ENCODE measurements at regions not wholly inside any gene's neighbourhood (a gene's known extent, or its start where the extent isn't known, plus 50 kb on each side); places are given as distances from the start of the nearest gene placed in this dataset.

DNA sequence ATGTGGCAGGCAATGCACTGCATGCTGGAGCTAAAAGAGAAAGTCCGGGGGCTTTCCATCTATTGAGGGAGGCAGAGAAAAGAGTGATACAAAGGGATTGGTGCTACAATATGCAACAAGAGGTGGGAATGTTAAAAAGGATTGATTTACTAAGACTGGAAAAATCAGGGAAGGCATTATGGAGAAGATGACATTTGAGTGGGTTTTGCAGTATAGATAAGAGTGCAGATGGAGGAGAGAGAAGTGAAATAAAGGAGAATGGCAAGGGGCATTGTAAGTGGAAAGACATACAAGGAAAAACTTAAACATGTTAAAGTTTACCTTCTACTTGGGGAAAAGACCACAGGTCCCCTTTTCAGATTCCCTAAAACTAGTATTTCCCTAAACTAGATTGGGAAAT, 399.4 kb downstream of the KCNRG start:
- no peak for DNase-seq
- intact Hi-C loops (cut with DNase I), result no loop called here
- Histone ChIP-seq H3K4me1 (no peaks in the 10 kb centered on the region), H3K36me3 (replicated peaks in 1 of 2; ENCODE audit: insufficient read depth in 1 of 2, low read depth in 2 of 2) (no peaks in the 10 kb centered on the region), H3K9me3 (no peaks in the 10 kb centered on the region), H3K27me3 (no peaks in the 10 kb centered on the region), H3K4me3 (no peak overlapping the region), H3K27ac (no peak overlapping the region)
- WGBS, 2 donors, result 78 to 88% methylated on average over 1 of the region's 1 CpG
- no peak for ATAC-seq
- TF ChIP-seq POLR2A (IDR thresholded peaks at IDR 0.05), result no peak
- TF ChIP-seq, protein P1, sequence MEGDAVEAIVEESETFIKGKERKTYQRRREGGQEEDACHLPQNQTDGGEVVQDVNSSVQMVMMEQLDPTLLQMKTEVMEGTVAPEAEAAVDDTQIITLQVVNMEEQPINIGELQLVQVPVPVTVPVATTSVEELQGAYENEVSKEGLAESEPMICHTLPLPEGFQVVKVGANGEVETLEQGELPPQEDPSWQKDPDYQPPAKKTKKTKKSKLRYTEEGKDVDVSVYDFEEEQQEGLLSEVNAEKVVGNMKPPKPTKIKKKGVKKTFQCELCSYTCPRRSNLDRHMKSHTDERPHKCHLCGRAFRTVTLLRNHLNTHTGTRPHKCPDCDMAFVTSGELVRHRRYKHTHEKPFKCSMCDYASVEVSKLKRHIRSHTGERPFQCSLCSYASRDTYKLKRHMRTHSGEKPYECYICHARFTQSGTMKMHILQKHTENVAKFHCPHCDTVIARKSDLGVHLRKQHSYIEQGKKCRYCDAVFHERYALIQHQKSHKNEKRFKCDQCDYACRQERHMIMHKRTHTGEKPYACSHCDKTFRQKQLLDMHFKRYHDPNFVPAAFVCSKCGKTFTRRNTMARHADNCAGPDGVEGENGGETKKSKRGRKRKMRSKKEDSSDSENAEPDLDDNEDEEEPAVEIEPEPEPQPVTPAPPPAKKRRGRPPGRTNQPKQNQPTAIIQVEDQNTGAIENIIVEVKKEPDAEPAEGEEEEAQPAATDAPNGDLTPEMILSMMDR (IDR thresholded peaks at IDR 0.05), result no peak

DNA sequence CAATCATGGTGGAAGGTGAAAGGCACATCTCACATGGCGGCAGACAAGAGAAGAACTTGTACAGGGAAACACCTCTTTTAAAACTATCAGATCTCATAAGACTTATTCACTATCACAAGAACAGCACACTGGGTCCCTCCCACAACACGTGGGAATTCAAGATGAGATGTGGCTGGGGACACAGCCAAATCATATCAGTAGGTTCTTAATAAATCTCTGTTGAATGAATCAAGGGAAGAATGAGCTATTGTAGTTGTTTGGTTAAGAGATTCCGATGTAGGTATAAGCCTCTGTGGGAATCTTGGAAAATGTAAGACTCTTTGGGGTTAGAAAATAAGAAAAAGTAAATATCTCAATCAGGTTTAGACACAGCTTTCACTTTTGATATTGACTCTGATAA, 400.2 kb downstream of the KCNRG start:
- H3K4me3 ChIP-seq, result no peak overlapping the region
- DNase-seq, result no peak
- H3K27me3 ChIP-seq, result no peaks in the 10 kb centered on the region
- no peaks in the 10 kb centered on the region for H3K36me3 ChIP-seq (replicated peaks in 1 of 2; ENCODE audit: insufficient read depth in 1 of 2, low read depth in 2 of 2)
- no peak overlapping the region for H3K27ac ChIP-seq
- no peak for ATAC-seq
- intact Hi-C loops (cut with DNase I), result no loop called here
- WGBS, 2 donors, result 47 to 63% methylated on average over 3 of the region's 3 CpGs
- no peaks in the 10 kb centered on the region for H3K9me3 ChIP-seq
- H3K4me1 ChIP-seq, result no peaks in the 10 kb centered on the region
- TF ChIP-seq, protein P1 (IDR thresholded peaks at IDR 0.05), result no peak
- TF ChIP-seq POLR2A (IDR thresholded peaks at IDR 0.05), result no peak

DNA sequence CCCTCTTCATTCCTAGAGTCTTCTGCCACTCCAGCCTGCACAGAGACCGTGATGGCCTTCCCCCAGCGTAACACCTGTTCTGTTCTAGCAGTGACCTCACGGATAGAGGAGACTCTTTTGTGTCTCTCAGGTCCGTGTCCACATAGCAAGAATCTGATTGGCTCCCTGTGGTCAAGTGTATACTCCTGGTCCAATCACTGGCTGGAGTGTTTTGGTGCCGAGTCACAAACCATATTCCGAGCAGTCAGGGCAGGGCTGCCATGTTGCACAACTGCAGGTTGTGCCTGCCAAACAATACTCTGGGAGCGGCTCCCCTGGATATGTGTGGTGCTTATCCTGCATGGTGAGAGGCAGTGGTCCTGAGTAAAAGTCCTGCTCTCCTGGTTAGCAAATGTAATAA, 402.4 kb downstream of the KCNRG start:
- Histone ChIP-seq H3K27me3 (no peaks in the 10 kb centered on the region), H3K9me3 (no peaks in the 10 kb centered on the region), H3K4me3 (no peak overlapping the region), H3K27ac (no peak overlapping the region), H3K4me1 (peaks cover 13% of the 10 kb centered on the region), H3K36me3 (replicated peaks in 1 of 2; ENCODE audit: insufficient read depth in 1 of 2, low read depth in 2 of 2) (no peaks in the 10 kb centered on the region)
- ATAC-seq (no peak), DNase-seq (no peak)
- WGBS, 2 donors, result 61 to 78% methylated on average over 3 to 7 of the region's 7 CpGs
- intact Hi-C loops (cut with DNase I), result no loop called here
- no peak for TF ChIP-seq POLR2A (IDR thresholded peaks at IDR 0.05)
- TF ChIP-seq, protein P1 (IDR thresholded peaks at IDR 0.05), result no peak

DNA sequence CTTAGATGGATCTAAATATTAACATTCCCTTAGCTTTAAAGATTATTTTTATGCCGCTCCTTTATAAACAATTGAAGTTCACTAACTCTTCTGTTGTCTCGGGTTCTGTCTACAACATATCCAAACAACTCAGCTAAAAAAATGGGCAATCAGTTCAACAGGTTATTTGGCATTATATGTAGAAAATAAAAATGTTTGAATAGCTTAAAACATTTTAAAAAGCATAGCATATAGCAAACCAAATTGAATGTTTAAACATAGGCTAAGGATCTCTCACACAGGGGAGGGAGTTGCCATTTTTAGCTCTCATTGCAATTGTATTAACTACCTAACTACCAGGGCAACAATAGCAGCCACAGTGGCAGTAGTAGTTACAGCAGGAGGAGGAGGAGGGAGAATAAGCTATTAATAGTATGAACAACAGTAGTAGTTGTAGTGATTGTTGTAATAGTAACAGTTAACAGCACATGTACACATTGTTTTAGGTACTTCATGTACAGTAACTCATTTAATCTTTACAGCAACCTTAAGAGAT, 404.2 kb downstream of the KCNRG start:
- H3K36me3 ChIP-seq (replicated peaks in 1 of 2; ENCODE audit: insufficient read depth in 1 of 2, low read depth in 2 of 2), result no peaks in the 10 kb centered on the region
- no peak overlapping the region for H3K27ac ChIP-seq
- no peaks in the 10 kb centered on the region for H3K9me3 ChIP-seq
- ATAC-seq (no peak), DNase-seq (no peak)
- H3K27me3 ChIP-seq, result no peaks in the 10 kb centered on the region
- 70 to 76% methylated on average over 2 of the region's 2 CpGs for WGBS, 2 donors
- peaks cover 14% of the 10 kb centered on the region for H3K4me1 ChIP-seq
- no peak overlapping the region for H3K4me3 ChIP-seq
- intact Hi-C loops (cut with DNase I), result no loop called here
- TF ChIP-seq POLR2A (IDR thresholded peaks at IDR 0.05), result no peak
- TF ChIP-seq, protein P1 (IDR thresholded peaks at IDR 0.05), result no peak

DNA sequence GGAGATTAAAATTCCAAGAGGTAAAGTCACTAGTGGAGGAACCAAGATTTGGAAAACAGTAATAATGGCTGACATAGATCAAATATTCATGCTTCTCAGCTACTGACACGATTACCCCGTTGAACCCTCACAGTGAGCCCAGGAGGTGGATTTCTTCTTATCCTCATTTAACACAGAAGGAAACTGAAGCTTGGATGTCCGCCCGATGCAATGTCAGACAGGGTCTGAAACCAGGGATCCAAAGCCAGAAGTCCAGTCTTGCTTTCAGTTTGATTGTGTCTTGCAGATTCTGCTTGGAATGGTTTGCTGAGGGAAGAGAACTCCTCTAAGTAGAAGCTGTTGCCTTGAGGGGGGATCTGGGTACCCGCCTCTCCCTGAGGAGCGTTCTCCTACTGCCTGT, 404.7 kb downstream of the KCNRG start:
- no peak overlapping the region for H3K27ac ChIP-seq
- ATAC-seq (no peak), DNase-seq (no peak)
- WGBS, 2 donors, result 81 to 85% methylated on average over 6 of the region's 6 CpGs
- H3K36me3 ChIP-seq (replicated peaks in 1 of 2; ENCODE audit: insufficient read depth in 1 of 2, low read depth in 2 of 2), result no peaks in the 10 kb centered on the region
- no peaks in the 10 kb centered on the region for H3K27me3 ChIP-seq
- H3K9me3 ChIP-seq, result no peaks in the 10 kb centered on the region
- no peak overlapping the region for H3K4me3 ChIP-seq
- H3K4me1 ChIP-seq, result peaks cover 14% of the 10 kb centered on the region
- intact Hi-C loops (cut with DNase I), result no loop called here
- no peak for TF ChIP-seq POLR2A (IDR thresholded peaks at IDR 0.05)
- TF ChIP-seq, protein P1 (IDR thresholded peaks at IDR 0.05), result no peak

All from body of pancreas (tissue), 4 donors.